Kidney (tissue), 13 donors: ENCODE measurements at regions not wholly inside any gene's neighbourhood (a gene's known extent, or its start where the extent isn't known, plus 50 kb on each side); places are given as distances from the start of the nearest gene placed in this dataset.

Source experiments
- DNase-seq, 5 donors: peaks; one replicate each; pipeline ENCODE4 v3.0.0-alpha.2; 2013 to 2020
- FAIRE-seq: peaks from 2 replicates; lab custom pipeline; 2012; peaks lifted over from hg19 to GRCh38; lab: Jason Lieb, UNC
- H3K27ac ChIP-seq, 2 donors: one replicate each; pipeline ENCODE4 v1.7.0; 2013; ENCODE audit warnings: low read depth in 2 of 2, low read length in 2 of 2, inconsistent platforms in 1 of 2
- H3K27me3 ChIP-seq: one replicate; pipeline ENCODE4 v1.7.1; 2013; ENCODE audit warnings: low read length, inconsistent platforms; ENCODE audit not compliant: control insufficient read depth, insufficient read depth
- H3K36me3 ChIP-seq, 3 donors: one replicate each; pipeline versions ENCODE4 v1.7.0 to v1.7.1; 2013; ENCODE audit warnings: low read length in 3 of 3, control low read depth in 1 of 3, inconsistent platforms in 1 of 3; ENCODE audit not compliant: insufficient read depth in 3 of 3, control insufficient read depth in 2 of 3
- H3K4me1 ChIP-seq, 3 donors: one replicate each; pipeline versions ENCODE4 v1.7.0 to v1.7.1; 2013; ENCODE audit warnings: low read length in 3 of 3, inconsistent platforms in 1 of 3, low read depth in 1 of 3; ENCODE audit not compliant: control insufficient read depth in 2 of 3, insufficient read depth in 2 of 3
- H3K4me3 ChIP-seq, 3 donors: one replicate each; pipeline versions ENCODE4 v1.7.0 to v1.8.1; 2013; ENCODE audit warnings: low read length in 3 of 3, control low read depth in 1 of 3, inconsistent platforms in 1 of 3
- H3K9ac ChIP-seq, 3 donors: one replicate each; pipeline versions ENCODE4 v1.7.0 to v1.7.1; 2013; ENCODE audit warnings: low read length in 3 of 3, control low read depth in 1 of 3, inconsistent platforms in 1 of 3
- H3K9me3 ChIP-seq, 3 donors: one replicate each; pipeline versions ENCODE4 v1.7.0 to v1.7.1; 2013; ENCODE audit warnings: low read length in 3 of 3, control low read depth in 1 of 3, inconsistent platforms in 1 of 3; ENCODE audit not compliant: control insufficient read depth in 2 of 3, insufficient read depth in 1 of 3
- intact Hi-C: fragments of 100-400 bp; cut with DNase I; formaldehyde crosslinking; loops from one replicate; pipeline ENCODE4 v1.11.1; 2022
- TF ChIP-seq, protein P1 (sequence below): IDR thresholded peaks from 3 replicates; pipeline ENCODE4 v1.5.1; 2012; ENCODE audit warnings: mild to moderate bottlenecking, moderate library complexity, borderline replicate concordance; ENCODE audit not compliant: insufficient read depth; ENCODE audit errors: extremely low read depth
- donor health status: control.
- donor health status: control.
- donor health status: control.
- donor health status: control.
- donor health status: control.
- donor health status: DM: yes; HTN: yes; CAD: no.
- donor health status: Normal renal cell carcinoma (clear cell type).

DNA sequence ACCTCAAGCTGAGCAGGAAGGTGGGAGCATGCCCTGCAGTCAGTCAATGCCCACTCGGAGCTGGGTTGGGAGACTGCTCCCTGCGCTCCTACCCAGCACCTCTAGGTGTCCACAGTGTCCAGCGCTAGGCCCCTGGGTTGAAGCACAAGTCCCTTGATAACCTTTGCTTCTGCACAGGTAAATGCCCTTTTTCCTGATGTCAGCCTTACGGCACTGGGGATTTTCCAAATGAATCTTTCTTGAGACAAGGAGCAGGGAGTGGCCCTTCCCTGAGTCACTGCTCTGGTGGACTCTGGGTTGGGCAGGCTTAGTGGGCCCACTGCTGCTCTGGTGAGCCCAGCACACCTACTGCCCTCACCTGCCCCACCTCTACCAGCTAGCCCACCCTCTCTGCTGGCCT lies 61.9 kb upstream of the OPN4 start:
- Histone ChIP-seq H3K36me3 (no peaks in the 10 kb centered on the region), H3K27ac (no peak overlapping the region), H3K4me1 (no peaks in the 10 kb centered on the region), H3K9me3 (no peaks in the 10 kb centered on the region), H3K27me3 (no peaks in the 10 kb centered on the region), H3K9ac (no peak overlapping the region), H3K4me3 (no peak overlapping the region)
- FAIRE-seq (no peak), DNase-seq (no peak)
- intact Hi-C loops: no loop called here
- TF ChIP-seq, protein P1, sequence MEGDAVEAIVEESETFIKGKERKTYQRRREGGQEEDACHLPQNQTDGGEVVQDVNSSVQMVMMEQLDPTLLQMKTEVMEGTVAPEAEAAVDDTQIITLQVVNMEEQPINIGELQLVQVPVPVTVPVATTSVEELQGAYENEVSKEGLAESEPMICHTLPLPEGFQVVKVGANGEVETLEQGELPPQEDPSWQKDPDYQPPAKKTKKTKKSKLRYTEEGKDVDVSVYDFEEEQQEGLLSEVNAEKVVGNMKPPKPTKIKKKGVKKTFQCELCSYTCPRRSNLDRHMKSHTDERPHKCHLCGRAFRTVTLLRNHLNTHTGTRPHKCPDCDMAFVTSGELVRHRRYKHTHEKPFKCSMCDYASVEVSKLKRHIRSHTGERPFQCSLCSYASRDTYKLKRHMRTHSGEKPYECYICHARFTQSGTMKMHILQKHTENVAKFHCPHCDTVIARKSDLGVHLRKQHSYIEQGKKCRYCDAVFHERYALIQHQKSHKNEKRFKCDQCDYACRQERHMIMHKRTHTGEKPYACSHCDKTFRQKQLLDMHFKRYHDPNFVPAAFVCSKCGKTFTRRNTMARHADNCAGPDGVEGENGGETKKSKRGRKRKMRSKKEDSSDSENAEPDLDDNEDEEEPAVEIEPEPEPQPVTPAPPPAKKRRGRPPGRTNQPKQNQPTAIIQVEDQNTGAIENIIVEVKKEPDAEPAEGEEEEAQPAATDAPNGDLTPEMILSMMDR: no peak

- TF ChIP-seq, protein P1: no peak
- intact Hi-C loops: no loop called here
- H3K36me3 ChIP-seq: no peaks in the 10 kb centered on the region
- no peaks in the 10 kb centered on the region for H3K9me3 ChIP-seq
- H3K27ac ChIP-seq: no peak overlapping the region
- H3K4me1 ChIP-seq: no peaks in the 10 kb centered on the region
- FAIRE-seq (no peak), DNase-seq (no peak)
- no peaks in the 10 kb centered on the region for H3K27me3 ChIP-seq
- H3K9ac ChIP-seq: no peak overlapping the region
- no peak overlapping the region for H3K4me3 ChIP-seq
Measured at GRCh38 chr10:86594535-86594934, 59.8 kb upstream of the OPN4 start.

DNA sequence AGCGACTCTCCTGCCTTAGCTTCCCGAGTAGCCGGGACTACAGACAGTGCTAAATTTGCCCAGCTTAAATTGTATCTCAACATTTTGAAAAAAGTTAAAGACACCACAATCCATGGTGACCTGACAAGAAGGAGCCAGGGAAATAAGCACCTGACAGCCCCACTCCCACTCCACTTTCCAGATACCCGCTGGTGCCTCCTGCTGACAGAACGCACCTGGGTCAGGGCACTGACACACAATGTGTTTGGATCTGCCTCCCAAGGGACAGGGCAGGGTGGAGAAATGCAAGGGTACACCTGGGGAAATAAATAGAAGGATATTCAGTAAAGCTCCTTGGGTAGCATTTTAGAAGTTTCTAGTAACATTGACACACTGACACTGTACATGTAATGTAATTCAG lies 58.9 kb upstream of the OPN4 start:
- intact Hi-C loops: no loop called here
- DNase-seq (no peak), FAIRE-seq (no peak)
- TF ChIP-seq, protein P1: no peak
- no peak overlapping the region for H3K9ac ChIP-seq
- no peaks in the 10 kb centered on the region for H3K36me3 ChIP-seq
- H3K4me3 ChIP-seq: no peak overlapping the region
- H3K4me1 ChIP-seq: no peaks in the 10 kb centered on the region
- no peaks in the 10 kb centered on the region for H3K9me3 ChIP-seq
- no peaks in the 10 kb centered on the region for H3K27me3 ChIP-seq
- no peak overlapping the region for H3K27ac ChIP-seq

DNA sequence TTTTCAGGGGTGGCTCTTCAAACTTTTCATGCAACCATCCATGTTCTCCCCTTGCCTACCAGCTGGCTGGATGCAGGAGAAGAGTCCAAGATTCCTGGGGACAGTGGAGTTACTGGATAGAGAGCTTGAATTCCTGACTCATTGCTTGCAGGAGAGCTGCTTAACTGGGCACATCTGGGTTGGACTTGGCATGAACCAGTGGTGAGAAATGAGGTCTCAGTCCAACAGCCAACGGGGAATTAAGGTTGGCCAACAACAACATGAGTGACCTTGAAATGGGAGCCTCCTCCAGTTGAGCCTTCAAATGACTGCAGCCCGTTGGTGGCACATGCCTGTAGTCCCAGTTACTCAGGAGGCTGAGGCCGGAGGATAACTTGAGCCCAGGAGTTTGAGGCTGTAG lies 58.1 kb upstream of the OPN4 start:
- no peak for DNase-seq
- Histone ChIP-seq H3K4me1 (no peaks in the 10 kb centered on the region), H3K4me3 (no peak overlapping the region), H3K9me3 (no peaks in the 10 kb centered on the region), H3K27ac (no peak overlapping the region), H3K9ac (no peak overlapping the region), H3K36me3 (no peaks in the 10 kb centered on the region), H3K27me3 (no peaks in the 10 kb centered on the region)
- TF ChIP-seq, protein P1: no peak
- no peak for FAIRE-seq
- intact Hi-C loops: no loop called here
